Ovary (tissue), 7 donors: ENCODE measurements at regions not wholly inside any gene's neighbourhood (a gene's known extent, or its start where the extent isn't known, plus 50 kb on each side); places are given as distances from the start of the nearest gene placed in this dataset.

ENCODE experiments used
- DNase-seq, 5 donors: peaks; one replicate each; pipeline ENCODE4 v3.0.0-alpha.2; 2019 to 2020
- H3K27ac ChIP-seq, 2 donors: fragments of 200-600 bp; one replicate each; pipeline versions ENCODE4 v1.5.1 to v1.8.0; 2019 to 2022
- H3K27me3 ChIP-seq: fragments of 200-600 bp; one replicate; pipeline ENCODE4 v1.8.0; 2022
- H3K36me3 ChIP-seq: fragments of 200-600 bp; sonication (generic); one replicate; pipeline ENCODE4 v1.5.1; 2019
- H3K4me1 ChIP-seq: one replicate; pipeline ENCODE4 v1.8.1; 2013; ENCODE audit warnings: mild to moderate bottlenecking, moderate library complexity; ENCODE audit not compliant: insufficient read depth
- H3K4me3 ChIP-seq: fragments of 200-600 bp; sonication (generic); one replicate; pipeline ENCODE4 v1.5.1; 2017
- H3K9me3 ChIP-seq, 2 donors: fragments of 200-600 bp in 1 of 2; sonication (generic) in 1 of 2; one replicate each; pipeline versions ENCODE4 v1.5.1 to v1.8.1; 2013 to 2019; ENCODE audit warnings: mild to moderate bottlenecking in 1 of 2, moderate library complexity in 1 of 2
- EP300 ChIP-seq: sonication (generic); formaldehyde crosslinking; IDR thresholded peaks from one replicate; pipeline ENCODE4 v1.6.1; 2017; ENCODE audit warnings: antibody characterized with exemption
- POLR2A ChIP-seq: fragments of 450-650 bp; IDR thresholded peaks from one replicate; pipeline ENCODE4 v1.6.1; 2017; ENCODE audit warnings: antibody characterized with exemption, mild to moderate bottlenecking, moderate library complexity
- WGBS, 3 donors: extraction: QIAGEN DNeasy Blood & Tissue Kit in 1 of 3; methylation state at CpG; one replicate each; pipeline versions ENCODE4 v1.1.5 to v1.1.7; 2013 to 2017; 5-methylcytosine and 5-hydroxymethylcytosine counted together
- intact Hi-C, 4 donors: fragments of 100-400 bp; cut with DNase I; formaldehyde crosslinking; loops; one replicate each; pipeline versions ENCODE4 v1.11.0 to v1.15.1; 2022 to 2023
- TF ChIP-seq, protein P1 (sequence below), 3 donors: fragments of 450-650 bp in 2 of 3; fragments of 200-600 bp in 1 of 3; IDR thresholded peaks; one replicate each; pipeline versions ENCODE4 v1.5.1 to v1.8.0; 2016 to 2022; ENCODE audit warnings: antibody characterized with exemption in 3 of 3, mild to moderate bottlenecking in 1 of 3
- donor health status: DM: no; HTN: no; CAD: no; lungs with moderate emphysema.
- donor health status: DM: no; HTN: no; CAD: no.
- donor health status: Bipolar disorder and iron deficiency.
- donor health status: DM: no; HTN: no; CAD: no.
- donor health status: DM: yes; HTN: yes; CAD: no.

DNA sequence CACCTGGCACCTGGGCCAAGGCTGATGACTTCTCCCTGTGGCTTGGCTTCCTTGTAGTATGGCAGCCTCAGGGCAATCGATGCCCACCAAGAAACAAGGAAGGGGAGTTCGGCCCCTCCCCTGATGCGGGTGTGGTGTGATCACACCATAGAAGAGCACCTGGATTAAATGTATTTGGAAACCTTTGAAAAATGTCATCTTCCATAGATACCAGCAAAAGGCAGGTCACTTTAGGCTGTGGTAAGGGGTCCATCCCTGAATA, 198.2 kb downstream of the CYP26B1 start:
- no peak overlapping the region for H3K27ac ChIP-seq
- intact Hi-C loops = no loop called here
- DNase-seq = no peak
- H3K9me3 ChIP-seq = no peaks in the 10 kb centered on the region
- peaks cover 2% of the 10 kb centered on the region for H3K4me1 ChIP-seq
- no peak overlapping the region for H3K4me3 ChIP-seq
- 95 to 99% (median 98%) methylated on average over 3 of the region's 3 CpGs for WGBS, 3 donors
- no peak for TF ChIP-seq POLR2A
- TF ChIP-seq, protein P1, sequence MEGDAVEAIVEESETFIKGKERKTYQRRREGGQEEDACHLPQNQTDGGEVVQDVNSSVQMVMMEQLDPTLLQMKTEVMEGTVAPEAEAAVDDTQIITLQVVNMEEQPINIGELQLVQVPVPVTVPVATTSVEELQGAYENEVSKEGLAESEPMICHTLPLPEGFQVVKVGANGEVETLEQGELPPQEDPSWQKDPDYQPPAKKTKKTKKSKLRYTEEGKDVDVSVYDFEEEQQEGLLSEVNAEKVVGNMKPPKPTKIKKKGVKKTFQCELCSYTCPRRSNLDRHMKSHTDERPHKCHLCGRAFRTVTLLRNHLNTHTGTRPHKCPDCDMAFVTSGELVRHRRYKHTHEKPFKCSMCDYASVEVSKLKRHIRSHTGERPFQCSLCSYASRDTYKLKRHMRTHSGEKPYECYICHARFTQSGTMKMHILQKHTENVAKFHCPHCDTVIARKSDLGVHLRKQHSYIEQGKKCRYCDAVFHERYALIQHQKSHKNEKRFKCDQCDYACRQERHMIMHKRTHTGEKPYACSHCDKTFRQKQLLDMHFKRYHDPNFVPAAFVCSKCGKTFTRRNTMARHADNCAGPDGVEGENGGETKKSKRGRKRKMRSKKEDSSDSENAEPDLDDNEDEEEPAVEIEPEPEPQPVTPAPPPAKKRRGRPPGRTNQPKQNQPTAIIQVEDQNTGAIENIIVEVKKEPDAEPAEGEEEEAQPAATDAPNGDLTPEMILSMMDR (IDR thresholded peaks at IDR 0.05) = no peak
- no peak for TF ChIP-seq EP300
- no peaks in the 10 kb centered on the region for H3K27me3 ChIP-seq
- no peaks in the 10 kb centered on the region for H3K36me3 ChIP-seq

DNA sequence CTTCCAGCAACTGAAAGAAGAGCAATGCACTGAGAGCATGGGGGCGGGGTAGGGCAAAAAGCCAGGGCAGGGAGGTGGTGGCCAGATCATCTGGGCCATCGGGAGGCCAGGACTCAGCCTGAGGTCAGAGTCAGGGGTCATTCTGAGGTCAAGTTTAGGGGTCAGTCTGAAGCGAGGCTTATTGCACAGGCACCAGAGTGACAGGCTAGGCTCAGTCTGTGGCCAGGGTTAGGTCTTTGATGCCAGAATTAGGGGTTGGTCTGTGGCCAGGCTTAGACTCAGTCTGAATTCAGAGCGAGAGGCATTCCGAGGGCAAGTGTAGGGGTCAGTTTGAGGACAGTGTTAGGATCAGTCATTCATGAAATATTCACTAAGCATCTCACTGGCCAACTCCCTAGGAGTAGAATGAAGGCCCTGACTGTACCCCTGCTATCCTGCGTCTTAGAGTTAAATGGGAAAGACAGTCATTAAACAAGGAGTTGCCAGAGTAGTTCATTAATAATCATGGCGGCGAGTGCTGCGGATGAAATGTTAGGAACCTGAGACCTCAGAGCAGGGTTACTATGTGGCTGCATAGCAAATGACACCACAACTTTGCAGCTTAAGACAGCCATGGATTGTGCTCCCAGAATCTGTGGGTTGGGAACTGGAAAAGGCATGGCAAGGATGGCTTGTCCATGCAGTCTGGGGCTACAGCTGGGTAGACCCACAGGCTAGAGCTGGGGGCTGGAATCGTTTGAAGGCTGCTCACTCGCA, 198.7 kb downstream of the CYP26B1 start:
- H3K9me3 ChIP-seq = no peaks in the 10 kb centered on the region
- TF ChIP-seq POLR2A (no peak), EP300 (no peak)
- TF ChIP-seq, protein P1 (IDR thresholded peaks at IDR 0.05) = no peak
- intact Hi-C loops = no loop called here
- no peak overlapping the region for H3K27ac ChIP-seq
- H3K4me1 ChIP-seq = peaks cover 2% of the 10 kb centered on the region
- 76 to 80% (median 77%) methylated on average over 11 of the region's 11 CpGs for WGBS, 3 donors
- no peaks in the 10 kb centered on the region for H3K36me3 ChIP-seq
- no peaks in the 10 kb centered on the region for H3K27me3 ChIP-seq
- no peak overlapping the region for H3K4me3 ChIP-seq
- DNase-seq = no peak

DNA sequence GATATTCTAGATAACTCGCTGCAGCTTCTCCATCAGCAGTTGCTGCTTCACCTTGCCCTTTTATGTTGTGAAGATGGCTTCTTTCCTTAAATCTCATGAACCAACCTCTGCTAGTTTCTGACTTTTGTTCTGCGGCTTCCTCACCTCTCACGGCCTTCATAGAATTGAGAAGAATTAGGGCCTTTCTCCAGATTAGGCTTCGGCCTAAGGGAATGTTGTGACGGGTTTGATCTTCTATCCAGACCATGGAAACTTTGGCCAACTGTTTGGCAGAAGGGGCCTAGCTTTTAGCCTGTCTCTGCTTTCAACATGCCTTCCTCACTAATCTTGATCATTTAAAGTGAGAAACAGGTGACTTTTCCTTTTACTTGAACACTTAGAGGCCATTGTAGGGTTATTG, 199.9 kb downstream of the CYP26B1 start:
- H3K4me1 ChIP-seq = peaks cover 2% of the 10 kb centered on the region
- H3K27me3 ChIP-seq = no peaks in the 10 kb centered on the region
- no peak overlapping the region for H3K4me3 ChIP-seq
- H3K36me3 ChIP-seq = no peaks in the 10 kb centered on the region
- intact Hi-C loops = no loop called here
- no peak overlapping the region for H3K27ac ChIP-seq
- no peak for DNase-seq
- H3K9me3 ChIP-seq = no peaks in the 10 kb centered on the region
- 98 to 99% (median 98%) methylated on average over 5 of the region's 5 CpGs for WGBS, 3 donors
- TF ChIP-seq EP300 (no peak), POLR2A (no peak)
- TF ChIP-seq, protein P1 (IDR thresholded peaks at IDR 0.05) = no peak

DNA sequence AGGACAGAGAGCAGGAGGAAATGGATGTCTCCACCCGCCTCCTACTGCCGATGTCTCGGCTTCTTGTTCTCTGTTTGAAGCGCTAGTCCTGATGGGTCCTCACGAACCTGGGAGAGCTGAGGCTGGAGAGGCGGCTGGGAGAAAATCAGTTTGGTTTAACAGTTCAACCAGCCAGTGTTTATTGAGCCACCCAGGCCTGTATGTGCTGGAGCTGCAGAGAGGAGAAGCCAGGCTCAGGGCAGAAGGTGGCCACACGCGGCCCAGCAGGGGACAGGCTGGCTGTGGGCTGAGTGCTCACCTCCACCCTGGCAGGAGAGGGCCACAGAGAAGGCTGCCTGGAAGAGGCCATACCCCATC, 202.1 kb downstream of the CYP26B1 start:
- Histone ChIP-seq H3K27me3 (no peaks in the 10 kb centered on the region), H3K36me3 (no peaks in the 10 kb centered on the region), H3K4me3 (no peak overlapping the region), H3K9me3 (no peaks in the 10 kb centered on the region), H3K4me1 (no peaks in the 10 kb centered on the region), H3K27ac (no peak overlapping the region)
- 82 to 89% (median 88%) methylated on average over 8 of the region's 8 CpGs for WGBS, 3 donors
- TF ChIP-seq, protein P1 (IDR thresholded peaks at IDR 0.05) = no peak
- TF ChIP-seq POLR2A = no peak
- TF ChIP-seq EP300 = no peak
- intact Hi-C loops = no loop called here
- DNase-seq = no peak
